HG02798 (cell line): ENCODE measurements at regions not wholly inside any gene's neighbourhood (a gene's known extent, or its start where the extent isn't known, plus 50 kb on each side); places are given as distances from the start of the nearest gene placed in this dataset.

Experiments
- ATAC-seq: cut with Tn5 transposase; IDR thresholded peaks from one replicate; pipeline ENCODE4 v1.9.1; 2021; ENCODE audit warnings: mild to moderate bottlenecking; ENCODE audit not compliant: unreplicated experiment, poor library complexity

DNA sequence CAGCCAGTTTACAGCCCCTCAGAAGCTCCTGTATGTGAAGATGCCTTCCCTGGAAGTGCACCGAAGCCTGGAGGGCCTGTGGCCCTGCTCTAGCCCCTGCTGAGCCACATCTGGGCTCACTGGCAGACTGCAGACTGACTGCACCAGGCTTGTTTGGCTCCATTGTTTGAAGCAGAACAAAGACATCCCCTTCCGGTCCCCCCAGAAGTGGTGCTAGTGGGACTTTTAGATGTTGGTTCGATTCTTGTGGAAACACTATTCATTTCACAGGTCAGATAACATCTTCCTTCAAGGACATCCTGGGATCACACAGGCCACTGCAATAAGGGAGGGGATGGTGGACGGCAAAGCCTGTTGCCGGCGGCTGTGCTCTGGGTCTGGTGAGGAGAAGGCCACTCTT lies 57.8 kb upstream of the CBLN2 start:
- no peak for ATAC-seq

DNA sequence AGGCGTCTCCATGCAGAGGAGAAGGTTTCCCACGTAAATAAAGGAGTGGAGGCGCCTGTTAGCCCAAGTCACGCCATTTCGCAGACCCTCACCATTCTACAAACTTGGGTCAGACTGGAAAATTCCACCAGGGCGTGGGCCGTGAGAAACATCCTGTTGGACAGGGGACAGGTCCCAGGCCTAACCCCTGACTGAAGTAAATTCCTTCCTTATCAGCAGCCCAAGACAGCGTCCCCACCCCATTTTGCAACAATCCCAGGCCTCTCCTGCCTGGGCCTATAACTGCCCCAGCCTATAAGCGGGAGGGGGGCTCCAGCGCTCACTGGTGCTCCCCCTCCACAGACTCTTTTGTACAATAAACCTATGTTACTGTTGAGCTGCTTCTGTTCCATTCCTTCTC lies 57.3 kb upstream of the CBLN2 start:
- ATAC-seq: no peak
